H1 (cell line): ENCODE measurements at regions not wholly inside any gene's neighbourhood (a gene's known extent, or its start where the extent isn't known, plus 50 kb on each side); places are given as distances from the start of the nearest gene placed in this dataset.

Experiments used
- GABPA ChIP-seq: IDR thresholded peaks from 2 replicates; pipeline ENCODE4 v1.6.1; 2011; ENCODE audit warnings: mild to moderate bottlenecking, low read length, moderate library complexity, borderline replicate concordance; ENCODE audit not compliant: insufficient read depth
- NANOG ChIP-seq: IDR thresholded peaks from 2 replicates; pipeline ENCODE4 v1.6.1; 2011; ENCODE audit warnings: low read length, low read depth, mild to moderate bottlenecking, inconsistent platforms; ENCODE audit not compliant: insufficient read depth, poor library complexity, severe bottlenecking

GRCh38 chr11:69574608-69575255 is 66.2 kb upstream of the CCND1 start (continued):
- TF ChIP-seq NANOG (no peak), GABPA (no peak)
